ENCODE measurements at regions not wholly inside any gene's neighbourhood (a gene's known extent, or its start where the extent isn't known, plus 50 kb on each side); places are given as distances from the start of the nearest gene placed in this dataset.

- H3K4me3 Mint-ChIP-seq: no peak overlapping the region
- no peak overlapping the region for H3K27ac ChIP-seq (ENCODE audit: low read depth, low read length)
- H3K4me3 ChIP-seq (ENCODE audit: low read length): no peak overlapping the region
- H3K36me3 ChIP-seq (ENCODE audit: control insufficient read depth in 2 of 3, insufficient read depth in 3 of 3, low read length in 3 of 3): no peaks in the 10 kb centered on the region
- ATAC-seq (no peak), DNase-seq (no peak)
- no peak overlapping the region for H3K27ac Mint-ChIP-seq
- H3K36me3 Mint-ChIP-seq: no peaks in the 10 kb centered on the region
- H3K27me3 Mint-ChIP-seq: no peaks in the 10 kb centered on the region
- intact Hi-C loops (cut with micrococcal nuclease): no loop called here
- no peaks in the 10 kb centered on the region for H3K4me1 ChIP-seq (ENCODE audit: control insufficient read depth in 2 of 2, insufficient read depth in 2 of 2, low read length in 2 of 2)
- ChIA-PET CTCF (no interaction called here), POLR2A (no interaction called here)
- no peaks in the 10 kb centered on the region for H3K27me3 ChIP-seq (ENCODE audit: control insufficient read depth in 2 of 2, insufficient read depth in 2 of 2, low read length in 2 of 2)
- H3K9me3 ChIP-seq (ENCODE audit: control insufficient read depth in 2 of 3, low read length in 3 of 3): no peaks in the 10 kb centered on the region
- H3K4me1 Mint-ChIP-seq: no peaks in the 10 kb centered on the region
- H3K9me3 Mint-ChIP-seq: peaks cover 0 to 17% (median 10%) of the 10 kb centered on the region in 11 donors
Observed at GRCh38 chr7:51778121-51778520, 461.5 kb upstream of the COBL start.

- Histone ChIP-seq H3K9me3 (ENCODE audit: control insufficient read depth in 2 of 3, low read length in 3 of 3) (no peaks in the 10 kb centered on the region), H3K4me1 (ENCODE audit: control insufficient read depth in 2 of 2, insufficient read depth in 2 of 2, low read length in 2 of 2) (no peaks in the 10 kb centered on the region), H3K27me3 (ENCODE audit: control insufficient read depth in 2 of 2, insufficient read depth in 2 of 2, low read length in 2 of 2) (no peaks in the 10 kb centered on the region), H3K27ac (ENCODE audit: low read depth, low read length) (no peak overlapping the region), H3K36me3 (ENCODE audit: control insufficient read depth in 2 of 3, insufficient read depth in 3 of 3, low read length in 3 of 3) (no peaks in the 10 kb centered on the region), H3K4me3 (ENCODE audit: low read length) (no peak overlapping the region)
- no peak for ATAC-seq
- no peaks in the 10 kb centered on the region for H3K36me3 Mint-ChIP-seq
- ChIA-PET POLR2A (no interaction called here), CTCF (no interaction called here)
- intact Hi-C loops (cut with micrococcal nuclease): no loop called here
- H3K27me3 Mint-ChIP-seq: no peaks in the 10 kb centered on the region
- no peak overlapping the region for H3K4me3 Mint-ChIP-seq
- no peaks in the 10 kb centered on the region for H3K4me1 Mint-ChIP-seq
- DNase-seq: no peak
- peaks cover 0 to 10% (median 3%) of the 10 kb centered on the region in 11 donors for H3K9me3 Mint-ChIP-seq
- H3K27ac Mint-ChIP-seq: no peak overlapping the region
Observed at GRCh38 chr7:51774178-51774577, 457.6 kb upstream of the COBL start.

- no peak overlapping the region for H3K27ac ChIP-seq (ENCODE audit: low read depth, low read length)
- ChIA-PET CTCF (no interaction called here), POLR2A (no interaction called here)
- DNase-seq: no peak
- Mint-ChIP-seq H3K4me3 (no peak overlapping the region), H3K4me1 (no peaks in the 10 kb centered on the region), H3K27me3 (no peaks in the 10 kb centered on the region), H3K36me3 (no peaks in the 10 kb centered on the region), H3K9me3 (peaks cover 0 to 10% (median 3%) of the 10 kb centered on the region in 11 donors), H3K27ac (no peak overlapping the region)
- H3K4me1 ChIP-seq (ENCODE audit: control insufficient read depth in 2 of 2, insufficient read depth in 2 of 2, low read length in 2 of 2): no peaks in the 10 kb centered on the region
- no peak overlapping the region for H3K4me3 ChIP-seq (ENCODE audit: low read length)
- no peak for ATAC-seq
- H3K27me3 ChIP-seq (ENCODE audit: control insufficient read depth in 2 of 2, insufficient read depth in 2 of 2, low read length in 2 of 2): no peaks in the 10 kb centered on the region
- intact Hi-C loops (cut with micrococcal nuclease): no loop called here
- H3K9me3 ChIP-seq (ENCODE audit: control insufficient read depth in 2 of 3, low read length in 3 of 3): no peaks in the 10 kb centered on the region
- no peaks in the 10 kb centered on the region for H3K36me3 ChIP-seq (ENCODE audit: control insufficient read depth in 2 of 3, insufficient read depth in 3 of 3, low read length in 3 of 3)
Observed at GRCh38 chr7:51772190-51772589, 455.6 kb upstream of the COBL start.

GRCh38 chr7:51764976-51765375 lies 448.4 kb upstream of the COBL start:
- H3K27ac ChIP-seq (ENCODE audit: low read depth, low read length): no peak overlapping the region
- intact Hi-C loops (cut with micrococcal nuclease): no loop called here
- Mint-ChIP-seq H3K36me3 (no peaks in the 10 kb centered on the region), H3K4me3 (no peak overlapping the region), H3K4me1 (no peaks in the 10 kb centered on the region), H3K27ac (no peak overlapping the region), H3K27me3 (no peaks in the 10 kb centered on the region), H3K9me3 (peaks cover 0 to 14% (median 3%) of the 10 kb centered on the region in 11 donors)
- no peak overlapping the region for H3K4me3 ChIP-seq (ENCODE audit: low read length)
- no peaks in the 10 kb centered on the region for H3K4me1 ChIP-seq (ENCODE audit: control insufficient read depth in 2 of 2, insufficient read depth in 2 of 2, low read length in 2 of 2)
- POLR2A ChIA-PET: no interaction called here
- DNase-seq: no peak
- ATAC-seq: no peak
- H3K36me3 ChIP-seq (ENCODE audit: control insufficient read depth in 2 of 3, insufficient read depth in 3 of 3, low read length in 3 of 3): no peaks in the 10 kb centered on the region
- CTCF ChIA-PET: no interaction called here
- H3K27me3 ChIP-seq (ENCODE audit: control insufficient read depth in 2 of 2, insufficient read depth in 2 of 2, low read length in 2 of 2): no peaks in the 10 kb centered on the region
- H3K9me3 ChIP-seq (ENCODE audit: control insufficient read depth in 2 of 3, low read length in 3 of 3): no peaks in the 10 kb centered on the region

GRCh38 chr7:51759985-51760384 lies 443.4 kb upstream of the COBL start:
- Histone ChIP-seq H3K4me3 (ENCODE audit: low read length) (no peak overlapping the region), H3K27ac (ENCODE audit: low read depth, low read length) (no peak overlapping the region), H3K36me3 (ENCODE audit: control insufficient read depth in 2 of 3, insufficient read depth in 3 of 3, low read length in 3 of 3) (no peaks in the 10 kb centered on the region), H3K4me1 (ENCODE audit: control insufficient read depth in 2 of 2, insufficient read depth in 2 of 2, low read length in 2 of 2) (no peaks in the 10 kb centered on the region), H3K27me3 (ENCODE audit: control insufficient read depth in 2 of 2, insufficient read depth in 2 of 2, low read length in 2 of 2) (no peaks in the 10 kb centered on the region), H3K9me3 (ENCODE audit: control insufficient read depth in 2 of 3, low read length in 3 of 3) (no peaks in the 10 kb centered on the region)
- Mint-ChIP-seq H3K9me3 (peaks cover 0 to 13% (median 5%) of the 10 kb centered on the region in 11 donors), H3K27me3 (no peaks in the 10 kb centered on the region), H3K4me3 (no peak overlapping the region), H3K27ac (no peak overlapping the region), H3K36me3 (no peaks in the 10 kb centered on the region), H3K4me1 (no peaks in the 10 kb centered on the region)
- POLR2A ChIA-PET: no interaction called here
- CTCF ChIA-PET: no interaction called here
- DNase-seq (no peak), ATAC-seq (no peak)
- intact Hi-C loops (cut with micrococcal nuclease): no loop called here

GRCh38 chr7:51757960-51758359 lies 441.4 kb upstream of the COBL start:
- Mint-ChIP-seq H3K27ac (no peak overlapping the region), H3K9me3 (peaks cover 0 to 6% (median 4%) of the 10 kb centered on the region in 11 donors), H3K36me3 (no peaks in the 10 kb centered on the region), H3K4me3 (no peak overlapping the region), H3K27me3 (no peaks in the 10 kb centered on the region), H3K4me1 (no peaks in the 10 kb centered on the region)
- ChIA-PET POLR2A (no interaction called here), CTCF (no interaction called here)
- Histone ChIP-seq H3K27me3 (ENCODE audit: control insufficient read depth in 2 of 2, insufficient read depth in 2 of 2, low read length in 2 of 2) (no peaks in the 10 kb centered on the region), H3K4me1 (ENCODE audit: control insufficient read depth in 2 of 2, insufficient read depth in 2 of 2, low read length in 2 of 2) (no peaks in the 10 kb centered on the region), H3K36me3 (ENCODE audit: control insufficient read depth in 2 of 3, insufficient read depth in 3 of 3, low read length in 3 of 3) (no peaks in the 10 kb centered on the region), H3K4me3 (ENCODE audit: low read length) (no peak overlapping the region), H3K27ac (ENCODE audit: low read depth, low read length) (no peak overlapping the region), H3K9me3 (ENCODE audit: control insufficient read depth in 2 of 3, low read length in 3 of 3) (no peaks in the 10 kb centered on the region)
- ATAC-seq (no peak), DNase-seq (no peak)
- intact Hi-C loops (cut with micrococcal nuclease): no loop called here

- H3K4me1 ChIP-seq (ENCODE audit: control insufficient read depth in 2 of 2, insufficient read depth in 2 of 2, low read length in 2 of 2): no peaks in the 10 kb centered on the region
- Mint-ChIP-seq H3K27ac (no peak overlapping the region), H3K4me3 (no peak overlapping the region), H3K4me1 (no peaks in the 10 kb centered on the region), H3K27me3 (no peaks in the 10 kb centered on the region), H3K9me3 (peaks cover 9 to 45% (median 11%) of the 10 kb centered on the region in 11 donors), H3K36me3 (peaks cover 0 to 5% (median 0%) of the 10 kb centered on the region in 5 donors)
- no peaks in the 10 kb centered on the region for H3K27me3 ChIP-seq (ENCODE audit: control insufficient read depth in 2 of 2, insufficient read depth in 2 of 2, low read length in 2 of 2)
- intact Hi-C loops (cut with micrococcal nuclease): no loop called here
- POLR2A ChIA-PET: no interaction called here
- no peak for ATAC-seq
- H3K27ac ChIP-seq (ENCODE audit: low read depth, low read length): no peak overlapping the region
- H3K36me3 ChIP-seq (ENCODE audit: control insufficient read depth in 2 of 3, insufficient read depth in 3 of 3, low read length in 3 of 3): no peaks in the 10 kb centered on the region
- no peak overlapping the region for H3K4me3 ChIP-seq (ENCODE audit: low read length)
- CTCF ChIA-PET: no interaction called here
- H3K9me3 ChIP-seq (ENCODE audit: control insufficient read depth in 2 of 3, low read length in 3 of 3): no peaks in the 10 kb centered on the region
- no peak for DNase-seq
Observed at GRCh38 chr7:51732951-51733350, 416.3 kb upstream of the COBL start.
